ENCODE measurements at regions not wholly inside any gene's neighbourhood (a gene's known extent, or its start where the extent isn't known, plus 50 kb on each side); places are given as distances from the start of the nearest gene placed in this dataset.

DNA sequence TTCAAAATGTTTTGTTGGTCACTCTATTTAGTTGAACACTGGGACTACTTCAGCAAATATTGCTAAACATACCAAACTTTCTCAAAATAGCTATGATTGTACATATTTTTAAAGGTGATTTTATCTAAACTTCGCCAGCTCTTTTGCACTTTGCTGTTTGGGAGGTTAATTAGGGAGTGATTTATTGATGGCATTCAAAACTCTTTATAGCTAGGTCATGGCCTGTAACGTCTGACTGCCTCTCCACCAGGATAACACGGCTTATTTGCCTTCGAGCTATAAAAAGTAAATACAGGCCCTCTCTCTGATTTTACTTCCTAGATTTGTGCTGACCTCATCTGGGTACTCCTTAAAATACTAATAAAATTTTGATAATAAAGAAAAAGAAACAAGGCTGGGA, 931.9 kb downstream of the DCDC2C start:
- Histone ChIP-seq H3K4me2 (no peak overlapping the region), H3F3A (ENCODE audit: insufficient read depth, low read depth) (no peaks in the 10 kb centered on the region), H3K36me3 (ENCODE audit: low read depth) (no peaks in the 10 kb centered on the region), H3K27me3 (ENCODE audit: insufficient read depth, low read depth) (no peaks in the 10 kb centered on the region), H3K4me1 (replicated peaks; ENCODE audit: insufficient read depth) (no peaks in the 10 kb centered on the region), H3K4me3 (no peak overlapping the region), H3K79me2 (ENCODE audit: low read depth) (no peaks in the 10 kb centered on the region), H3K27ac (no peak overlapping the region), H3K9me2 (ENCODE audit: insufficient read depth) (0 out of 2 replicates have a peak, but pooled peaks cover 3% of the 10 kb centered on the region), H2AFZ (no peak overlapping the region), H4K20me1 (ENCODE audit: insufficient read depth) (no peaks in the 10 kb centered on the region), H3K9me3 (ENCODE audit: insufficient read depth, low read depth) (no peaks in the 10 kb centered on the region)
- POLR2A ChIA-PET (ENCODE audit: unreplicated experiment), result no interaction called here
- no peak for DNase-seq
- CTCF ChIA-PET, result no interaction called here
- TF ChIP-seq, protein P1, sequence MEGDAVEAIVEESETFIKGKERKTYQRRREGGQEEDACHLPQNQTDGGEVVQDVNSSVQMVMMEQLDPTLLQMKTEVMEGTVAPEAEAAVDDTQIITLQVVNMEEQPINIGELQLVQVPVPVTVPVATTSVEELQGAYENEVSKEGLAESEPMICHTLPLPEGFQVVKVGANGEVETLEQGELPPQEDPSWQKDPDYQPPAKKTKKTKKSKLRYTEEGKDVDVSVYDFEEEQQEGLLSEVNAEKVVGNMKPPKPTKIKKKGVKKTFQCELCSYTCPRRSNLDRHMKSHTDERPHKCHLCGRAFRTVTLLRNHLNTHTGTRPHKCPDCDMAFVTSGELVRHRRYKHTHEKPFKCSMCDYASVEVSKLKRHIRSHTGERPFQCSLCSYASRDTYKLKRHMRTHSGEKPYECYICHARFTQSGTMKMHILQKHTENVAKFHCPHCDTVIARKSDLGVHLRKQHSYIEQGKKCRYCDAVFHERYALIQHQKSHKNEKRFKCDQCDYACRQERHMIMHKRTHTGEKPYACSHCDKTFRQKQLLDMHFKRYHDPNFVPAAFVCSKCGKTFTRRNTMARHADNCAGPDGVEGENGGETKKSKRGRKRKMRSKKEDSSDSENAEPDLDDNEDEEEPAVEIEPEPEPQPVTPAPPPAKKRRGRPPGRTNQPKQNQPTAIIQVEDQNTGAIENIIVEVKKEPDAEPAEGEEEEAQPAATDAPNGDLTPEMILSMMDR (conservative IDR thresholded peaks at IDR 0.05), result no peak
- TF ChIP-seq EZH2 (IDR thresholded peaks at IDR 0.05; ENCODE audit: low read depth), result no peak
- no TSS peak for BruUV-seq (replicated peaks)
- intact Hi-C loops (cut with micrococcal nuclease; ENCODE audit: unreplicated experiment), result no loop called here

DNA sequence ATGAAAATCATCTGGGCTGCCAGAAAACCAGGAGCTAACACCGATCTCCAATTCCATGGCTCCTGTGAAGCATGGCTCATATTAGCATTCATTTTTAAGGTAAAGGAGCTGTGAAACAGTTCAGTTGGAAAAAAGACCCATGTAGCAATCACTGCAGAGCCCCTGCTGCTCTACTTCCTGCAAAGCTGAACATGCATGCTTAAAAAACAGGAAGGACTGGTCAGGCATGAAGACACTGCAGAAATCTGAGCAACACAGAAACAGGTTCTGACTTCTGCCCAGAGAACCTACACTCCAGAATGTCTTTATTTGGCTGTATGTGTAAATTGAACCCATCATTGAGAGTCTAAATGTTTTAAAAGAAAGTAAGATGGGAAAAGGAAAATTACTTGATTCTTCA, 950.6 kb downstream of the DCDC2C start:
- Histone ChIP-seq H3K9me3 (ENCODE audit: insufficient read depth, low read depth) (no peaks in the 10 kb centered on the region), H3K36me3 (ENCODE audit: low read depth) (no peaks in the 10 kb centered on the region), H3K4me2 (no peak overlapping the region), H2AFZ (no peak overlapping the region), H3K27ac (no peak overlapping the region), H4K20me1 (ENCODE audit: insufficient read depth) (no peaks in the 10 kb centered on the region), H3K4me3 (no peak overlapping the region), H3K4me1 (replicated peaks; ENCODE audit: insufficient read depth) (no peaks in the 10 kb centered on the region), H3K27me3 (ENCODE audit: insufficient read depth, low read depth) (peaks cover 5% of the 10 kb centered on the region; the same call in 1 of the 2 replicates), H3F3A (ENCODE audit: insufficient read depth, low read depth) (no peaks in the 10 kb centered on the region), H3K9me2 (ENCODE audit: insufficient read depth) (0 out of 2 replicates have a peak, but pooled peaks cover 3% of the 10 kb centered on the region), H3K79me2 (ENCODE audit: low read depth) (no peaks in the 10 kb centered on the region)
- TF ChIP-seq EZH2 (IDR thresholded peaks at IDR 0.05; ENCODE audit: low read depth), result no peak
- TF ChIP-seq, protein P1 (conservative IDR thresholded peaks at IDR 0.05), result no peak
- DNase-seq, result no peak
- intact Hi-C loops (cut with micrococcal nuclease; ENCODE audit: unreplicated experiment), result no loop called here
- ChIA-PET CTCF (no interaction called here), POLR2A (ENCODE audit: unreplicated experiment) (no interaction called here)
- no TSS peak for BruUV-seq (replicated peaks)

DNA sequence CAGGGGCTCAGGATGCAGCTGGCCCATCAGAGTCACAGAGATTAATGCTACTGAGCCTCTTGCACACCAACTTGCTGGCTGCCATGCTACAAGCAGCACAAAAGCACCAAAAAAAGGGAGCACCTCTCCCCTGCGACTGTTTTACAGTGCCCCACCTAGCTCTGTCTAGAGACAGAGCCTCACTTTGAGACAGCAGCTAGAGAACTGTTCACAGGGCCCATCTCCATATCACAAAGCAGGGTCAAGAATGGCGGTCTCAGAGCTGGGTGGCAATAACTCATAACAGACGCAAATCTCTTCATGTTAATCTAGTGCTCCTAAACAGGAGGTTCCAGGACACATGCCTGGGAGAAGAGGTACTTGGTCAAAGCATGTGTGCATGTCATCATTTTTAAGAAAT, 953.0 kb downstream of the DCDC2C start:
- Histone ChIP-seq H3K4me2 (no peak overlapping the region), H2AFZ (no peak overlapping the region), H3K27me3 (ENCODE audit: insufficient read depth, low read depth) (peaks cover 5% of the 10 kb centered on the region; the same call in 1 of the 2 replicates), H3K9me2 (ENCODE audit: insufficient read depth) (0 out of 2 replicates have a peak, but pooled peaks cover 3% of the 10 kb centered on the region), H3K9me3 (ENCODE audit: insufficient read depth, low read depth) (no peaks in the 10 kb centered on the region), H3K27ac (no peak overlapping the region), H3K4me1 (replicated peaks; ENCODE audit: insufficient read depth) (no peaks in the 10 kb centered on the region), H3K36me3 (ENCODE audit: low read depth) (no peaks in the 10 kb centered on the region), H3K4me3 (no peak overlapping the region), H3F3A (ENCODE audit: insufficient read depth, low read depth) (no peaks in the 10 kb centered on the region), H3K79me2 (ENCODE audit: low read depth) (no peaks in the 10 kb centered on the region), H4K20me1 (ENCODE audit: insufficient read depth) (no peaks in the 10 kb centered on the region)
- ChIA-PET CTCF (no interaction called here), POLR2A (ENCODE audit: unreplicated experiment) (no interaction called here)
- no peak for DNase-seq
- intact Hi-C loops (cut with micrococcal nuclease; ENCODE audit: unreplicated experiment), result no loop called here
- TF ChIP-seq, protein P1 (conservative IDR thresholded peaks at IDR 0.05), result no peak
- TF ChIP-seq EZH2 (IDR thresholded peaks at IDR 0.05; ENCODE audit: low read depth), result no peak
- BruUV-seq (replicated peaks), result no TSS peak
